Ramos (cell line): ENCODE measurements at regions not wholly inside any gene's neighbourhood (a gene's known extent, or its start where the extent isn't known, plus 50 kb on each side); places are given as distances from the start of the nearest gene placed in this dataset.

Source experiments
- in situ Hi-C: fragments of 300-500 bp; cut with MboI; formaldehyde crosslinking; loops from one replicate; pipeline ENCODE4 v1.14.3; 2022; ENCODE audit warnings: low sequenced_read_pairs; ENCODE audit not compliant: unreplicated experiment

GRCh38 chr13:105787632-105788031 is 747.8 kb downstream of the EFNB2 start:
- in situ Hi-C loops: no loop called here

DNA sequence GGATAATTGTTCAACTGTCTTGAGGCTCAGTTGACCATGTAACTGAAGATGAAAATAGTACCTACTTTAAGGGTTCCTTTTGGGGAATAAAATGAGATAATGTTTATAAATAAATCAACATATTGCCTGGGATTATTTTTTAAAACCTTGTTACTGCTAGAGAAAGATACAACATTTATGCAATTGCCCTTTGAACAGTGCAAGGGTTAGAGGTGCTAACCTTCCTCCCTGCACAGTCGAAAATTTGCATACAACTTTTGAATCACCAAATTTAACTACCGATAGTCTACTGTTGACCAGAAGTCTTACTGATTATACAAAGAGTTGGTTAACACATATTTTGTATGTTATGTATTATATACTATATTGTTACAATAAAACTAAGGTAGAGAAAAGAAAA is 750.0 kb downstream of the EFNB2 start:
- in situ Hi-C loops: no loop called here

DNA sequence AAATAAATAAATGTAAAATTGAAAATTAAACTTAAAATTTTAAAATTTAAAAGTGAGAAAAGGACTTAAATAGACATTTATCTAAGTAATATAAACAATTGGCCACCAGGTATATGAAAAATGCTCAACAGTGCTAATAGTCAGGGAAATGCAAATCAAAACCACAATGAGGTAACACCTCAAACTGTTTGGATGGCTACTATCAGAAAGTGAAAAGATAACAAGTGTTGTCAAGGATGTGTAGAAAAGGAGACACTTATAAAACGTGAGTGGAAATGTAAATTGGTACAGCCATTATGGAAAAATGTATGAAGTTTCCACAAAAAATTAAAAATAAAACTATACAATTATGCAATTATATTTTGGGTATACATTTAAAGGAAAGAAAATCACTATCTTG is 752.2 kb downstream of the EFNB2 start:
- in situ Hi-C loops: no loop called here

- in situ Hi-C loops: no loop called here
Observed at GRCh38 chr13:105778196-105778595, 757.3 kb downstream of the EFNB2 start.

DNA sequence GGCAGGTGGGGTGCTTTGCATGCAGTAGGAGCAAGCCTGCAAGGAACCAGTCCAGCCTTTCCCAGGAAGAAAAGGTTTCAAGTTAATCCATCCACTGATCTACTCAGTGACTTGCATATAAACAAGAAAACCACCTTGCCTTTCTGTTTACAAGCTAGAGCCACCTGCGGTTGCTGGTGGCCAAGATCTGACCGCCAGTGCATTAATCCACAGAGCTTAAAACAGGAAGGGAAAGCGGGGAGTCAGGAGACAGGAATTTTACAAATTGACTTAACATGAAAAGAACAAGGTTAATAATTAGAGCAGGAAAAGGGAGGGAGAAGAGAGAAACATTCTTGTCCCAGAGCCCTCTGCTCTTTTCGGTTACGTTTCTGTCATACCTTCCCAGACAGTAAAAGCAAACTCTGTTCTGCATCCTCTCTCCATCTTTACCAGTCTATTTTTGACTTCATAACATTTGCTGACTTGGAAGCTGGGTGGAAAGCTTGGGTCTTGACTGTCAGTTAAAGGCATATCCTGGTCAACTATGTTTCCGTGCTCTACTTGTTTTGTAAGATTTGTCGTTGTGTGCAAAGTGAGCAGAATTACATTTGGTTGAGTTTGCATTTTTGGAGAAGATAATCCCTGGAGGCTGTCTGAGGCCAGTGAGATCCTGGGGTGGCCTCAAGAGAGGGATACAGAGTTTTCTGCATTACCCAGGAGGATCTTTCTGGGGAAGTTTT is 760.6 kb downstream of the EFNB2 start:
- in situ Hi-C loops: no loop called here

DNA sequence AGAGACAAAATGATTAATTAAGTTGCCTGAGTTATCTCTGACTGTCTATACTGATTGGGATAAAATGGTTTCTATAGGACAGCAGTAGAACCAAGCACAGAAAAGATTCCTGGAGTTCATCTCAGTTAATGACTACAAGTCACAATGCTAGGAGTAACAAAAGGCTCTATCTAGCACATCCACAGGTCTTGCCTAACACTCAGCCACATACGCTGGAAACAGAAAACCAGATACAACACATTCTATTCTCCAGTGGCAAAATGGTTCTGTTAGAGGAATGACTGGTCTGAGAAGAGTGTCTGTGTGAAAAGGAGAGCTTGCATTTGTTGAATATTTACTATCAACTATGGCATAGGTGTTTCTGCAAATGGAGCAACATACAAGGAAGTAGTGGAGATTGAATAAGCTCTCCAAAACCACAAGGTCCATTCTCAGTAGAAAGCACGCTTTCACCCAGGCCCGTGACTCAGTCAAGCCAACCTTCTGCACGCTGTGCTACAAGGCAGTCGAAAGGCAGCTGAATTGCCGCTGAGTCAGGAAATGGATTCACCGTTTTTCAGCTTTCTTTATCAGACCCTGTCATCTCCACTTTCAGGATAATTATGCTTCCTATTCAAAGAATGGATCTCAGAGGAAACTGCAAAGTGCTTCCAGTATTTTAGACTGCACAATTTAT is 761.5 kb downstream of the EFNB2 start:
- in situ Hi-C loops: no loop called here

DNA sequence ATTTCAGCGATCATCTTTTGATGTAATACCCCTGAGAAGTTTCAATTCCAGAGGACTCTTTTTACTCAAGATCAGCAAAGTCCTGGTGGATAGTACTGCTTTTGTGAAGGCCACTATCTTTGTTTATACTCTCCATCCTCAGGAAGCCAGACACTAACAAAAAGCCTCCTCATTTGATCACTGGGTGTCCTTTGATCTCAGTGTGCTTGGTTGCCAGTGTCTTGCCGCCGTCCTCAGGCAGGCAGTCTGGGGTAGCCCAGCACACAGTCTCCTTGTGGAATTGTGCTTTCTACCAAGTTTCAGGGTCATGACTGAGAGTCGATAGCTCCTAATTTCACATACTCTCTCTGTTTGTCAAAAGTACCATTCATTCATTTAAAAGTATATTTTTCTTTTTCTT is 762.2 kb downstream of the EFNB2 start:
- in situ Hi-C loops: no loop called here

DNA sequence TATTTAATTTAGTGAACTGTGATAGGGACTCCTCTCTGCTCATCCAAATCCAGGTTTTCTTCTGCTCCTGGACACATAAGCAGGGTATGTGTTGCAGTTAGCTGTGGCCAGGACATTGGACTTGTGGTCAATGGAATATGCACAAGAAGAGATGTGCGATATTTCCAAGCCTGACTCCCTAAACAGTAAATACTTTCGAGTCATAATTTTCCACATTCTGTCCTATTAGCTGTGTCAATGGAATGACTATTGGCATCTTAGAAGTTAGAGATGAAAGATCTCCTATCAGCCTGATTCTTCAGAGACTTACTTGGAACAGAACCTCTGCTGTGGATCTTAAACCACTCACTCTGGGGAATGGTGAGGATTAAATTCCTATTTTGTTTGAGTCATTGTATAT is 771.0 kb downstream of the EFNB2 start:
- in situ Hi-C loops: no loop called here

- in situ Hi-C loops: no loop called here
Observed at GRCh38 chr13:105763851-105764250, 771.6 kb downstream of the EFNB2 start.

DNA sequence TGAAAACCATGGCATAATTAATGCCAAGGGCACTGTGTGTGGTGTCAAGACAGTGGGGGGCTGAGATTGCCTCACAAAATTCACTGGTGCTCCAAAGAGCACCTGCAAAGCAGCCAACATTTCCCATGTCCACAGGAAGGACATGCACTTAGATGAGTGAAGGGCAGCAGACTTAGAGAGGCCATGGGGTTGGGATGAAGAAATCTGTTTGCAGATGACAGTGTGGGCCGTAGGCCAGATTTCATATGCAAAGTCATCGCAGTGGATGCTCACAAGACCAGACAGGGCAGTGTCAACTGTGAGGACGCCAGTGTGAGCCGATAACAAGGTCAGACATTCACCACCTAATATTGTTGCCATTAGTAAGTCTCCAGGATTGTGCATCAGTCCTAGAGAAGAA is 773.4 kb downstream of the EFNB2 start:
- in situ Hi-C loops: no loop called here

- in situ Hi-C loops: no loop called here
Observed at GRCh38 chr13:105758918-105759860, 776.3 kb downstream of the EFNB2 start.

DNA sequence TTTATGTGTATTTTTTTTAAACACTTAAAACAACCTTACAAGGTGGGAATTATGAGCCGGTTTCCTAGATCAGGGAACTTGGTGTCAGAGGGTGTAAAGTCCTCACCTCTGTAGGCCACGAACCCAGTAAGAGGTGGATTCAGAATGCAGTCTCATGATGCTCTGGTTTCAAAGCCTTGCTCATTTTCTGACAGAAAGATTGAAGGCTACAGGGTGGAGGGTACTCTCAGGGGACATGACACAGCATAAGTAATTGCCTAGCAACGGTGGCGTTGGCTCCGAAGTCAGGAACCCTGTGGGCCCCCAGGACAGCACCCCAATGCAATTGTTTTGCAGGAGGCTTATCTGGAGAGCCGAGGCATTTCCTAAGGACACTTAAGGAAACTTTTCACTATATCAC is 794.7 kb downstream of the EFNB2 start:
- in situ Hi-C loops: no loop called here

DNA sequence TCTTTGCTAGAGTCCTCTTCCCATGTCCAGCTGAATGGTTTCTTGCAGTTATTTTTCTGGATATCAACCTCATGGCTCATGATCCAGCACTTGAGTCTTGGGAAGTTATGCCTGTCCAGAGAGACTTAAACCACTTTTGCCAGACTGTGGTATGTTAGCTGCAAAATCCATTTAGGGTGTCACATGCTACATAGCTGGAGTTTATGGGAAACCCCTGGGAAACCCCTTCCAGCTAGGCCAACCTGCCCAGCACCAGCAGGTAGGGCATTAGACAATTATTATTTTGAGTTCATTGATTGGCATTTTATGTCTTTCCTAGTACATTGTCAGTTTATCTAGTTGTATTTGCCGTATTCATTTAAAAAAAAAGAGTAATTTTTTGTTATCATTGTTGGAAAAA is 797.8 kb downstream of the EFNB2 start:
- in situ Hi-C loops: no loop called here

GRCh38 chr13:105735281-105735680 is 800.2 kb downstream of the EFNB2 start:
- in situ Hi-C loops: no loop called here

- in situ Hi-C loops: no loop called here
Observed at GRCh38 chr13:105732806-105733529, 802.5 kb downstream of the EFNB2 start.

DNA sequence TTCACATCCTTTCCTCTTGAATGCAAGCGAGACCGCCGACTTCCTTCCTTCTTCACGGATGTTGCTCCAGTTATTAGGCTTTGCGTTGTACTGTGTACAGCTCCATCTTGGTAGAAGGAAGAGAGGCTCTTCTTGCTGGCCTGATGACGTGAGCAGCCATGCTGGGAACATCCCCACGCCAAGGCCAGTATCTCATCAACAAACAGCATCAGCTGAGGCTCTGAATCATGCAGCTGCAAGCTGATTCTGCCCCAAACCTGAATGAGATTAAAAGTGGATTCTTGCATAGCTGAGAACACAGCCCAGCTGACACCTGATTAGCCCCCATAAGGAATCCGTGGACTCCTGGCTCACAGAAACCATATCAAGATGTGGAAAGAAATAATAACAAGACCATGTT is 809.6 kb downstream of the EFNB2 start:
- in situ Hi-C loops: no loop called here

GRCh38 chr13:105721016-105721415 is 814.4 kb downstream of the EFNB2 start:
- in situ Hi-C loops: no loop called here

- in situ Hi-C loops: no loop called here
Observed at GRCh38 chr13:105719859-105720258, 815.6 kb downstream of the EFNB2 start.

DNA sequence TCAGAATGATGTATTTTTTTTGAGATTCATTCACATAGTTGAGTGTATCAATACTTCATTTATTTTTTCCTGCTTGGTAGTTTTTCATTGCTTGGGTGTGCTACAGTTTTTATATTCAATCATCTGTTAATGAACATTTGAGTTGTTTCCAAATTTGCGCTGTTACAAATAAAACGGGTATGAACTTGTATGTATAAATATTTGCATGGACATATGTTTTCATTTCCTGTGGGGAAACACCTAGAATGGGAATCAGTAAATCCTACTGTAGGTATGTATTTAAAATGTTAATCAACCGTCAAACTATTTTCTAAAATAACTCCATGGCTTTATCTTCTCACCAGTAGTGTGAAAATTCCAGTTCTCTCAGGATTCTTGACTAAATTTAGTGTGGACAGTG is 826.3 kb downstream of the EFNB2 start:
- in situ Hi-C loops: no loop called here

DNA sequence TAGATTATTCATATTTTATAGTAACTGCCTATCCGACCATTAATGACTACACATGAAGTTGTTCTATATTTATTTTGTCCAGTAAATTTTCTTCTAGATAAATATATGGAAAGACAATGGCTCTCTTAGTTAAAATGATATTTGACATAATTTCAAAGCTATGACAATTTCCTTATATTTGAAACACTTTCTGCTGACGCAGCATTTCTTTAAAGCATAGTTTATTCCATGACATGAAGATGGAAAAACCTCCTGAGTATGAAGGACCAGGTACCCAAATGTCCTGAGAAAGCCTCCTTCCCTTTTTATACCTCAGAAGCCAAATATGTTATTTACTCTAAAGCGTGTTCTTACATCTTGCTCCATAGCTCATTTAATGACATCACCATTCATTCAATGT is 831.6 kb downstream of the EFNB2 start:
- in situ Hi-C loops: no loop called here
